Stimulated activated CD4-positive, alpha-beta T cell treated with anti-CD3 and anti-CD28 coated beads, Interleukin-1b, Interleukin-23, amount 100 ng/mL, for 24 hours (primary cell): ENCODE measurements at regions not wholly inside any gene's neighbourhood (a gene's known extent, or its start where the extent isn't known, plus 50 kb on each side); places are given as distances from the start of the nearest gene placed in this dataset.

Experiments used
- DNase-seq, 4 experiments: peaks; one replicate each; pipeline ENCODE4 v3.0.0-alpha.2; 2020; ENCODE audit warnings: low read depth in 4 of 4, low spot score in 1 of 4

GRCh38 chr12:105977652-105978051 is 161.1 kb downstream of the NUAK1 start:
- no peak for DNase-seq

- no peak for DNase-seq
These were observed 160.5 kb downstream of the NUAK1 start for GRCh38 chr12:105978276-105978675.

- no peak for DNase-seq
These were observed 160.1 kb downstream of the NUAK1 start for GRCh38 chr12:105978686-105979085.

GRCh38 chr12:105980085-105980484 is 158.7 kb downstream of the NUAK1 start:
- no peak for DNase-seq

- DNase-seq: no peak
These were observed 158.2 kb downstream of the NUAK1 start for GRCh38 chr12:105980533-105980932.

- DNase-seq: no peak
These were observed 156.7 kb downstream of the NUAK1 start for GRCh38 chr12:105982022-105982421.

- DNase-seq: no peak
These were observed 155.0 kb downstream of the NUAK1 start for GRCh38 chr12:105983622-105984320.

- no peak for DNase-seq
These were observed 153.4 kb downstream of the NUAK1 start for GRCh38 chr12:105985383-105985782.

- no peak for DNase-seq
These were observed 151.7 kb downstream of the NUAK1 start for GRCh38 chr12:105986779-105987684.

- DNase-seq: no peak
These were observed 151.1 kb downstream of the NUAK1 start for GRCh38 chr12:105987685-105988035.

- no peak for DNase-seq
These were observed 145.7 kb downstream of the NUAK1 start for GRCh38 chr12:105992849-105993740.

- DNase-seq: no peak
These were observed 144.8 kb downstream of the NUAK1 start for GRCh38 chr12:105993766-105994555.

GRCh38 chr12:105995961-105996431 is 142.8 kb downstream of the NUAK1 start:
- no peak for DNase-seq

- no peak for DNase-seq
These were observed 140.2 kb downstream of the NUAK1 start for GRCh38 chr12:105998561-105998960.

- no peak for DNase-seq
These were observed 138.2 kb downstream of the NUAK1 start for GRCh38 chr12:106000382-106001104.

GRCh38 chr12:106001105-106001836 is 137.5 kb downstream of the NUAK1 start:
- DNase-seq: no peak

GRCh38 chr12:106001837-106002218 is 136.9 kb downstream of the NUAK1 start:
- DNase-seq: no peak

- DNase-seq: no peak
These were observed 135.5 kb downstream of the NUAK1 start for GRCh38 chr12:106003297-106003696.

- no peak for DNase-seq
These were observed 134.5 kb downstream of the NUAK1 start for GRCh38 chr12:106004289-106004688.
